Hepatocyte (in vitro differentiated cells): ENCODE measurements at regions not wholly inside any gene's neighbourhood (a gene's known extent, or its start where the extent isn't known, plus 50 kb on each side); places are given as distances from the start of the nearest gene placed in this dataset.

Source experiments
- EZH2 ChIP-seq: fragments of 200-600 bp; sonication (generic); IDR thresholded peaks from 2 replicates; pipeline ENCODE4 v1.6.1; 2016; ENCODE audit warnings: antibody characterized with exemption, mild to moderate bottlenecking, borderline replicate concordance
- TF ChIP-seq, protein P1 (sequence below): fragments of 200-600 bp; sonication (generic); IDR thresholded peaks from 2 replicates; pipeline ENCODE4 v1.5.1; 2016; ENCODE audit warnings: antibody characterized with exemption, mild to moderate bottlenecking; ENCODE audit not compliant: poor library complexity

- TF ChIP-seq, protein P1, sequence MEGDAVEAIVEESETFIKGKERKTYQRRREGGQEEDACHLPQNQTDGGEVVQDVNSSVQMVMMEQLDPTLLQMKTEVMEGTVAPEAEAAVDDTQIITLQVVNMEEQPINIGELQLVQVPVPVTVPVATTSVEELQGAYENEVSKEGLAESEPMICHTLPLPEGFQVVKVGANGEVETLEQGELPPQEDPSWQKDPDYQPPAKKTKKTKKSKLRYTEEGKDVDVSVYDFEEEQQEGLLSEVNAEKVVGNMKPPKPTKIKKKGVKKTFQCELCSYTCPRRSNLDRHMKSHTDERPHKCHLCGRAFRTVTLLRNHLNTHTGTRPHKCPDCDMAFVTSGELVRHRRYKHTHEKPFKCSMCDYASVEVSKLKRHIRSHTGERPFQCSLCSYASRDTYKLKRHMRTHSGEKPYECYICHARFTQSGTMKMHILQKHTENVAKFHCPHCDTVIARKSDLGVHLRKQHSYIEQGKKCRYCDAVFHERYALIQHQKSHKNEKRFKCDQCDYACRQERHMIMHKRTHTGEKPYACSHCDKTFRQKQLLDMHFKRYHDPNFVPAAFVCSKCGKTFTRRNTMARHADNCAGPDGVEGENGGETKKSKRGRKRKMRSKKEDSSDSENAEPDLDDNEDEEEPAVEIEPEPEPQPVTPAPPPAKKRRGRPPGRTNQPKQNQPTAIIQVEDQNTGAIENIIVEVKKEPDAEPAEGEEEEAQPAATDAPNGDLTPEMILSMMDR, result no peak
- TF ChIP-seq EZH2, result no peak
Observed at GRCh38 chr2:35938838-35939237, 416.7 kb upstream of the CRIM1 start.
